ENCODE measurements at regions not wholly inside any gene's neighbourhood (a gene's known extent, or its start where the extent isn't known, plus 50 kb on each side); places are given as distances from the start of the nearest gene placed in this dataset.

DNA sequence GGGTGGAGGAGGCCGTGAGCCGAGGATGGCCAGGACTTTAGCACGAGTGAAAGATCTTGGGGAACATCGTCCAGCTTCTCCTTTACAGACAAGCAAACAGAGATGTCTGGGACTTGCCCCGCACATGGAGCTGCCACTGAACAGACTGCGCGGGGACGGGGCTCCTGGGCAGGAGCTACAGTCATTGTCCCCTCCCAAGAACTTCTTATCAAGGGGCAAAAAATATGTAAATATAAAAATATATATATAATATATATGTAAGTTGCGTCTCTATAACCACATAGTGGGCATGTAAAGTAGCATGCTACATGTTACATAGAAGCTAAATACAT, 245.0 kb upstream of the SALL3 start:
- Histone ChIP-seq H3K4me3 (ENCODE audit: low read depth, low read length, poor library complexity, severe bottlenecking) (no peak overlapping the region), H3K4me2 (ENCODE audit: low read length) (no peak overlapping the region), H4K20me1 (ENCODE audit: insufficient read depth, low read length) (no peaks in the 10 kb centered on the region), H3K9me3 (ENCODE audit: low read length) (no peaks in the 10 kb centered on the region), H2AFZ (ENCODE audit: low read length) (no peak overlapping the region), H3K27ac (ENCODE audit: low read depth, low read length, poor library complexity, severe bottlenecking) (no peak overlapping the region), H3K9me2 (ENCODE audit: insufficient read depth, low read length) (no peaks in the 10 kb centered on the region), H3K4me1 (ENCODE audit: insufficient read depth, low read length, poor library complexity, severe bottlenecking) (no peaks in the 10 kb centered on the region), H3K36me3 (ENCODE audit: insufficient read depth, low read length) (no peaks in the 10 kb centered on the region), H3K79me2 (ENCODE audit: insufficient read depth, low read depth, low read length) (no peaks in the 10 kb centered on the region)
- ChIA-PET POLR2A (no interaction called here), CTCF (ENCODE audit: unreplicated experiment) (no interaction called here)
- intact Hi-C loops (cut with micrococcal nuclease; ENCODE audit: unreplicated experiment), result no loop called here
- no peak for TF ChIP-seq EZH2phosphoT487 (IDR thresholded peaks at IDR 0.05; ENCODE audit: borderline replicate concordance, low read depth, low read length)
- TF ChIP-seq, protein P1, sequence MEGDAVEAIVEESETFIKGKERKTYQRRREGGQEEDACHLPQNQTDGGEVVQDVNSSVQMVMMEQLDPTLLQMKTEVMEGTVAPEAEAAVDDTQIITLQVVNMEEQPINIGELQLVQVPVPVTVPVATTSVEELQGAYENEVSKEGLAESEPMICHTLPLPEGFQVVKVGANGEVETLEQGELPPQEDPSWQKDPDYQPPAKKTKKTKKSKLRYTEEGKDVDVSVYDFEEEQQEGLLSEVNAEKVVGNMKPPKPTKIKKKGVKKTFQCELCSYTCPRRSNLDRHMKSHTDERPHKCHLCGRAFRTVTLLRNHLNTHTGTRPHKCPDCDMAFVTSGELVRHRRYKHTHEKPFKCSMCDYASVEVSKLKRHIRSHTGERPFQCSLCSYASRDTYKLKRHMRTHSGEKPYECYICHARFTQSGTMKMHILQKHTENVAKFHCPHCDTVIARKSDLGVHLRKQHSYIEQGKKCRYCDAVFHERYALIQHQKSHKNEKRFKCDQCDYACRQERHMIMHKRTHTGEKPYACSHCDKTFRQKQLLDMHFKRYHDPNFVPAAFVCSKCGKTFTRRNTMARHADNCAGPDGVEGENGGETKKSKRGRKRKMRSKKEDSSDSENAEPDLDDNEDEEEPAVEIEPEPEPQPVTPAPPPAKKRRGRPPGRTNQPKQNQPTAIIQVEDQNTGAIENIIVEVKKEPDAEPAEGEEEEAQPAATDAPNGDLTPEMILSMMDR (conservative IDR thresholded peaks at IDR 0.05; ENCODE audit: low read length), result no peak
- no TSS peak for BruUV-seq (replicated peaks)
- no peak for DNase-seq (ENCODE audit: low spot score)

DNA sequence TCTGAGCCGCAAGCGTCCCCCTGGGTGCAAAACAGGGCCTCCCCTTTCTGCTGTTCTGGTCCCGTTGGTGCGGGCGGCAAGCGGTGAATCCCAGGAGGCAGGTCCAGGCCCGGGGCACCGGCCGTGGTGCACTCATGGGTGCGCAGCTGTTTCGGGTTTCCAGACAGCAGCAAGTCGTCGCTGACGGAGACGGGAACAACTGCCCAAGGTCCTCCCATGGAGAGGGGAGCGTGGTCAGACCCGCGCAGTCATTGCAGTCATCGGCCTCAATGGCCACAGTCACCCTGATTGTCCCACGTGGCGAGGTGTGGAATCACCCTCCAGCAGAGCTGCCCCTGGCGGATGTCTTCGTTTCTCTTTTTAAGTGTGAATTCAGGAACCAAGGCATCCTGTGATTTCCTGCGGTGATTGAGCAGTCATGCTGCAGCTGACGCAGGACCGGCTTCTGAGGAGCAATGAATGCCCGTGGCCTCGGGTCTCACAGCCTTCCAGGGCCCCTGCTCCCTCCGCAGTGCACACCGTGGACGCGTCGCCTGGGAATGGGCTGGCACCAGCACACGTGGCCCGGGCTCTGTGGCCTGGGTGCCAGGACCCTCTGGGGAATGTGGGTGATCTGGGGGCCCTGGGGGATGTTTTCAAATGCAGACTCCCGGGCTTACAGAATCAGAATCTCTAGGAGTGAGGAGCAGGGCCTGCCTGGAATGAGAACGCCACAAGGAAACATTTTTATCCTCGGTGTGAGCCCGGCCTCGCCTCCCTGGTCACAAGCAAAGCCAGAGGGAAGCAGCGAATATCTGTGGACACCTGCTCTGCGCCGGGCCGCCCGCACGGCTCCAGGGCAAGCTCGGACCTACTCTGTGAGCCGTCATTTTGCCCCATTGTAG, 244.2 kb upstream of the SALL3 start:
- no peak overlapping the region for H2AFZ ChIP-seq (ENCODE audit: low read length)
- H3K9me2 ChIP-seq (ENCODE audit: insufficient read depth, low read length), result no peaks in the 10 kb centered on the region
- H4K20me1 ChIP-seq (ENCODE audit: insufficient read depth, low read length), result no peaks in the 10 kb centered on the region
- ChIA-PET CTCF (ENCODE audit: unreplicated experiment) (no interaction called here), POLR2A (no interaction called here)
- no peak overlapping the region for H3K27ac ChIP-seq (ENCODE audit: low read depth, low read length, poor library complexity, severe bottlenecking)
- no peak overlapping the region for H3K4me2 ChIP-seq (ENCODE audit: low read length)
- no peaks in the 10 kb centered on the region for H3K36me3 ChIP-seq (ENCODE audit: insufficient read depth, low read length)
- no TSS peak for BruUV-seq (replicated peaks)
- intact Hi-C loops (cut with micrococcal nuclease; ENCODE audit: unreplicated experiment), result no loop called here
- H3K79me2 ChIP-seq (ENCODE audit: insufficient read depth, low read depth, low read length), result no peaks in the 10 kb centered on the region
- H3K4me3 ChIP-seq (ENCODE audit: low read depth, low read length, poor library complexity, severe bottlenecking), result no peak overlapping the region
- TF ChIP-seq, protein P1 (conservative IDR thresholded peaks at IDR 0.05; ENCODE audit: low read length), result no peak
- no peak for TF ChIP-seq EZH2phosphoT487 (IDR thresholded peaks at IDR 0.05; ENCODE audit: borderline replicate concordance, low read depth, low read length)
- DNase-seq (ENCODE audit: low spot score), result no peak
- H3K9me3 ChIP-seq (ENCODE audit: low read length), result no peaks in the 10 kb centered on the region
- no peaks in the 10 kb centered on the region for H3K4me1 ChIP-seq (ENCODE audit: insufficient read depth, low read length, poor library complexity, severe bottlenecking)

DNA sequence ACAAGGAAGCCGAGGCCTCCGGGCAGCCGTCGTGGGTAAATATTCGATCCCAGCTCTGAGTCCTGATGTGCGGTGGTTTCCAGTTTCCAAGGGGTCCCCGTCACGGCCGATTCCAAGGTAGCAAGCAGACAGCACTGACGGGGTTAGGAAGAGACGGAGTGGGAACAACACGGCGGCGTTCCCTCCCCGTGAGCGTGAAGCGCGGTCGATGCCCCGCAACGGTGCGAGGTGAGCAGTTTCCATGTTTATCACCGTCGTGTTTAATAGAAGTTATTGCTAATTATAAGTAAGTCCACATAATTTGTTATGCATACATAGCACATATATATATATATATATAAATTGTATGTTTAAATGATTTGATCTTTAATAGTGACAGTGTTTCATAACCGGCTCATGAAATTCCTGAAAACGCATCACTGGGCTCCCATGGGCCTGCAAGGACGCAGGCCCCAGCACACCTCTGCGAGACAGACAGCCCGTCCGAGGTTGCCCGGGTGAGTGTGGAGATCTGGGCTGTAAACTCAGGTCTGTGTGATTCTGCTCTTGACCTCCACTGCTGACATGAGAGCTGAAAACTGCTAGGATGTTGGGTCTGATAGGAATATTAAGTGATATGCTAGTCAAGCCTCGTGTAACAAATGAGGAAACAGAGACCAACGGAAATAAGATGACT, 243.5 kb upstream of the SALL3 start:
- Histone ChIP-seq H3K9me2 (ENCODE audit: insufficient read depth, low read length) (no peaks in the 10 kb centered on the region), H3K4me2 (ENCODE audit: low read length) (no peak overlapping the region), H2AFZ (ENCODE audit: low read length) (no peak overlapping the region), H3K79me2 (ENCODE audit: insufficient read depth, low read depth, low read length) (no peaks in the 10 kb centered on the region), H3K4me1 (ENCODE audit: insufficient read depth, low read length, poor library complexity, severe bottlenecking) (no peaks in the 10 kb centered on the region), H3K36me3 (ENCODE audit: insufficient read depth, low read length) (no peaks in the 10 kb centered on the region), H3K9me3 (ENCODE audit: low read length) (no peaks in the 10 kb centered on the region), H3K27ac (ENCODE audit: low read depth, low read length, poor library complexity, severe bottlenecking) (no peak overlapping the region), H4K20me1 (ENCODE audit: insufficient read depth, low read length) (no peaks in the 10 kb centered on the region), H3K4me3 (ENCODE audit: low read depth, low read length, poor library complexity, severe bottlenecking) (no peak overlapping the region)
- ChIA-PET CTCF (ENCODE audit: unreplicated experiment) (no interaction called here), POLR2A (no interaction called here)
- DNase-seq (ENCODE audit: low spot score), result no peak
- no TSS peak for BruUV-seq (replicated peaks)
- intact Hi-C loops (cut with micrococcal nuclease; ENCODE audit: unreplicated experiment), result no loop called here
- no peak for TF ChIP-seq EZH2phosphoT487 (IDR thresholded peaks at IDR 0.05; ENCODE audit: borderline replicate concordance, low read depth, low read length)
- TF ChIP-seq, protein P1 (conservative IDR thresholded peaks at IDR 0.05; ENCODE audit: low read length), result no peak
